ENCODE measurements at regions not wholly inside any gene's neighbourhood (a gene's known extent, or its start where the extent isn't known, plus 50 kb on each side); places are given as distances from the start of the nearest gene placed in this dataset.

DNA sequence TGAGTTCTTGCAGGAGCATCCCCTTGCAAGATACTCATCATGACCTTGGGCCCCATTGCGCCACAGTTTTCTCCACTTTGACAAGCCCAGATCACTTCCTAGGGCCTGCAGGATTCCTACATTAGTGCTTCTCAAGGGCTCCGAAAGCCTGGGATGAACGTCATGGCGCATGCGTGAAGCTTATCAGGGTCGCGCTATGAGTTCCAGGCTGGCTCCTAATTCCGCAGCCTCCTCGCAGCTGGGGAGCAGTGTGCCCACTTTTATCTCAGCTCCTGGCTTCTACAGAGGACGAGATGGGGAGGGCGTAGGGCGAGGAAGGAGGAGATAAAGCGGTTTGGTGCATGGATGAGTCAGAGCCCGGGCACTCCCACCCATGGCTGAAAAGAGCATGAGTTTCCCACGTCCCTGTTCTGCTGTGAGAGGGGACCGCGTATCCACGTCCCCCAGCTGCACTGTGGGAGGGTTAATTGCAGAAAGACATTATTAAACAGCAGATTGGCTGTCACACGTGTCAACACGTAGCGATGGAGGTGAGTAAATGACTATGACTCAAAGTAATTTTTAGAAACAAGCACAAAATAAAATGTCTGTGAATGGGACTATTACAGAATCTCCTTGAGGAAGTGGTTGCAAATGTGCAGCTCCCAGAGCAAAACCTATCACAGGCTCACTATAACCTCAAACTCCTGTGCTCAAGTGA lies 72.9 kb upstream of the DSP start:
- DNase-seq: peak; percentile 72

DNA sequence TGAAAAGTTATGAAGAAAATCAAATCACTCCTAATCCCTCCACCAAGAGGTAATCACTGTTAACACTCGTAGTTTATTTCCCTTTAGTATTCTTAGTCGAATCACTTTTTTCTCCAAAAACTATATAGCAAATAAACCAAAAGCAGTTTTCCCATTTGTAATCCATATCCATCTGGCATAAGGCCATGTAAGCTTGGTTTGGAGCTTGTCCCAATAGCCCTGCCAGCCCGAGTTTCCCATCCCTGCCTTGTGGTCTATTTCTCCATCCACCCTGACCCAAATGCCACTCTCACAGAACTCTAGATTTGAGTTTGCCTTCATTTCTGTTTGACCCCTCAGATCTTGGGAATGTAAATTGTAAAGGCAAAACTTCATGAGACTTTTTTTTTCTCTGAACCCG lies 71.8 kb upstream of the DSP start:
- DNase-seq: peak; percentile 50

GRCh38 chr6:7471171-7471570 lies 70.3 kb upstream of the DSP start:
- DNase-seq: no peak

DNA sequence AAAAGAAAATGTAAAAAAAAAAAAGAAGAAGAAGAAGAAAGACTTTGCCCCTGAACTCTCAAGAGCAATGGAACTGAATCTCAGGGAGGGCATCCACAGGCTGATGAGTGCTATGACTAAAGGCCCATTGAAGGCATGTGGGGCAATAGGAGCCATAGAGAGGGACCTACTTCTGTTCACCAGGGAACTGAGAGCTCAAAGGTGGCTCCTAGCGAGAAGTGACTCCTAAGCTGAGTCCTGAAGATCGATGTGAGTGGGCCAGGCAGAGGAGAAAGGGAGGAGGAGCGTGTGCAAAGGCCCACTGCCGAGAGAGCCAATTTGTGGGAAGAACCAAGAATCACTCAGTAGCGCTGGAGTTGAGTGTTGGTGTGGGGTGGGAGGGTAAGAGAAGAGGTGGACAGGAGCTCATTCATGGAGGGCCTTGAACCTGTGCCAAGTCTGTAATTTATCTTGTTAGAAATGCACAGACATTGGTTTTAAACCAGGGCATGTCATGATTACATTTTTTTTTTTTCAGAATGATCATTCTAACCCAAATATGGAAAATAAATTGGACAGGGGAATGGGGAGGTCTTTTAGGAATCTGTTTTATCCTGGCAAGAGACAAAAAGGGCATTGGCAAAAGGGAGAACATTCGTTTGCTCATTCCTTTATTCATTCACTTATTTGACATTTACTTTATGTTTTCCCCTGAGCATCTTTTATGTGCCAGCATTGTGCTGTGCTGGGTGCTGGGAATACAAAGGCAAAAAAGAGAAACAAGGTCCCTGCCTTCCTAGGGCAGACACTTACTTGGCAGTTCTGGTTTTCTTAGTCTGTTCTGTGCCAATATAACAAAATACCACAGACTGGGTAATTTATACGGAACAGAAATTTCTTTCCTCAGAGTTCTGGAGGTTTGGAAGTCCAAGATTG lies 67.4 kb upstream of the DSP start:
- no peak for DNase-seq

DNA sequence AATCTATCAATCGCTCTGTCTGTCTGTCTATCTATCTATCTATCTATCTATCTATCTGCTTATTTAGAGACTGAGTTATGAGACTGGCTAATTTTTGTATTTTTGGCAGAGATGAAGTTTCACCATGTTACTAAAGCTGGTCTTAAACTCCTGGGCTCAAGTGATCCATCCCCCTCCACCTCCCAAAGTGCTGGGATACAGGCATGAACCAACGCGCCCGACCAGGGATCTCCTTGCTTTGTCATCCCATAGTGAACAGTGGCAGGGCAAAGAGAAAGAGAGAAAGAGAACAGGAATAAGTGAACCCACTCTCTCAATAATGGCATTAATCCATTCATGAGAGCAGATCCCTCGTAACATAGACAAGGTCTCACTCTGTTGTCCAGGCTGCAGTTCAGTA lies 66.4 kb upstream of the DSP start:
- no peak for DNase-seq

- peak; percentile 62 for DNase-seq
Measured at GRCh38 chr6:7479801-7480266, 61.6 kb upstream of the DSP start.

GRCh38 chr6:7484666-7485065 lies 56.8 kb upstream of the DSP start:
- no peak for DNase-seq

DNA sequence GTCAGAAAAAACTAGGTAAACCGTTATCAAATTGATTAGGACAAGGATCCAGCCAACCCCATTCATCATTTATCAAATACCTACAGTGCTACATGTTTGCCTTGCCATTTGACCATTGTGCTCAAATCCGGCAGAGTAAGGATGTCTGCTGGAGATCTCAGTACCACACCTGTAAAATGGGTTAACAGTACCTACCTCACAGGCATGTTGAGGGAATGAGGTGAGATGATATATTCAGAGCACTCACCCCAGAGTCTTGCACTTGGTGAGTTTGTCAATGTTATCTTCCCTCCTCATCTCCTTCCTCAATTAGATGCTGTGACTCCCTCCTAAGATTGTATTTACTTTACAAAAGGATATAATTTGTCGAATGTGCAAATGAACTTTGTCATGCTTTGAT lies 54.5 kb upstream of the DSP start:
- DNase-seq: no peak

DNA sequence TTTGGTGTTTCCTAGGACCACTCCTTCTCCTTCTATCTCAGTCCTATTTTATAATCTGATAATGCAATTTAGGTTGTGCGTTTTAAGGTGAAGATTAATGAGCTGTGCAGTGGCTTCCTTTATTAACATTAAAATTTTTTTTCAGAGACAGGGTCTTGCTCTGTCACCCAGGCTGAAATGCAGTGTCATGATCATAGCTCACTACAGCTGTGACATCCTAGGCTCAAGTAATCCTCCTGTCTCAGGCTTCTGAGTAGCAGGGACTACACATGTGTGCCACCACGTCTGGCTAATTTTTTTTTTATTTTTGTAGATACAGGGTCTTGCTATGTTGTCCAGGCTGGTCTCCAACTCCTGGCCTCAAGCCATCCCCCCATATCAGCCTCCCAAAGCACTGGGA lies 53.0 kb upstream of the DSP start:
- DNase-seq: no peak

DNA sequence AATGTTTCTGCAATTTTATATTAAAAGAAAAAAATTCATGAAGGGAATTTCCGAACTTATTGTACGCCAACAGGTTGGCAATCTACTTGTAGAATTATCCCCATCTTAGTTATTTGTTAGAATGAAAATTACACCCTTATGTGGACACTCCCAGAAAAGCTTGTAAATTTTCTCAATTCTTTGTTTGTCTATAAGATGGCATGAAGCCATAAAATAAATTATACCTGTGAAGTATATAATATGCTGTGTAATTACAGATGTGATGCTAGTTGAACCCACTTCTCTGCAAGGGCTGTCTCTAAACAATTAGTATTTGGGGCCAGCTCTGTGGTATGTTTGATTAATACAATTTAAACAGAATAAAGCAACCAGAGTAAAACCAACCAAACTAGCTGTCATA lies 52.1 kb upstream of the DSP start:
- DNase-seq: no peak
